ENCODE measurements at regions not wholly inside any gene's neighbourhood (a gene's known extent, or its start where the extent isn't known, plus 50 kb on each side); places are given as distances from the start of the nearest gene placed in this dataset.

DNA sequence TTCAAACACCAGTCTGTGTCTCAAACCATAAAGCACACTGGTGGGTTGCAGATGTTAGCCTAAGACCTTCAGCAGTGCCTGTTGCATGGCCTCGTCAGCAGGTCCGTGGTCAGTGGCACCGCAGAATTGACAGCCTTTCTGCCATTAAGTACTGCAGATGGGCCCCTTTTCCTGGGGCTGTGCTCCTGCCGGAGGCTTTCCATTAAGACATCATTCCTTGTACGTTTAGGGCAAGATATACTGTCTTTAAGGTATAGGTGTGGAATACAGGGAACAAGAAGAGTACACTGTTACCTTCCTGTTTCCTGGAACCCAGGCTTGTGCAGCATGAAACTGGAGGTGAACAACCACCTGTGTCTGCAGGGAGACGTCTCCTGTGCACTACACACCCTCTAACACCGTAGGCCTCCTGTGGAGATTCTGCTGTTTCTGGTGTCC, 67.9 kb upstream of the WDR1 start:
- TF ChIP-seq, protein P1, sequence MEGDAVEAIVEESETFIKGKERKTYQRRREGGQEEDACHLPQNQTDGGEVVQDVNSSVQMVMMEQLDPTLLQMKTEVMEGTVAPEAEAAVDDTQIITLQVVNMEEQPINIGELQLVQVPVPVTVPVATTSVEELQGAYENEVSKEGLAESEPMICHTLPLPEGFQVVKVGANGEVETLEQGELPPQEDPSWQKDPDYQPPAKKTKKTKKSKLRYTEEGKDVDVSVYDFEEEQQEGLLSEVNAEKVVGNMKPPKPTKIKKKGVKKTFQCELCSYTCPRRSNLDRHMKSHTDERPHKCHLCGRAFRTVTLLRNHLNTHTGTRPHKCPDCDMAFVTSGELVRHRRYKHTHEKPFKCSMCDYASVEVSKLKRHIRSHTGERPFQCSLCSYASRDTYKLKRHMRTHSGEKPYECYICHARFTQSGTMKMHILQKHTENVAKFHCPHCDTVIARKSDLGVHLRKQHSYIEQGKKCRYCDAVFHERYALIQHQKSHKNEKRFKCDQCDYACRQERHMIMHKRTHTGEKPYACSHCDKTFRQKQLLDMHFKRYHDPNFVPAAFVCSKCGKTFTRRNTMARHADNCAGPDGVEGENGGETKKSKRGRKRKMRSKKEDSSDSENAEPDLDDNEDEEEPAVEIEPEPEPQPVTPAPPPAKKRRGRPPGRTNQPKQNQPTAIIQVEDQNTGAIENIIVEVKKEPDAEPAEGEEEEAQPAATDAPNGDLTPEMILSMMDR (IDR thresholded peaks at IDR 0.05 in 8 of 11, conservative IDR thresholded peaks at IDR 0.05 in 3 of 11), result no peak
- TF ChIP-seq POLR2A (IDR thresholded peaks at IDR 0.05), result no peak
- no peak for TF ChIP-seq POLR2AphosphoS5 (IDR thresholded peaks at IDR 0.05)

Data from spleen (tissue), 7 donors.